ENCODE measurements at regions not wholly inside any gene's neighbourhood (a gene's known extent, or its start where the extent isn't known, plus 50 kb on each side); places are given as distances from the start of the nearest gene placed in this dataset.
"Not testable (repeated sequence)": the region's sequence is repeated elsewhere in the genome, so short reads cannot be mapped to it uniquely, and the experiment has no call there.

DNA sequence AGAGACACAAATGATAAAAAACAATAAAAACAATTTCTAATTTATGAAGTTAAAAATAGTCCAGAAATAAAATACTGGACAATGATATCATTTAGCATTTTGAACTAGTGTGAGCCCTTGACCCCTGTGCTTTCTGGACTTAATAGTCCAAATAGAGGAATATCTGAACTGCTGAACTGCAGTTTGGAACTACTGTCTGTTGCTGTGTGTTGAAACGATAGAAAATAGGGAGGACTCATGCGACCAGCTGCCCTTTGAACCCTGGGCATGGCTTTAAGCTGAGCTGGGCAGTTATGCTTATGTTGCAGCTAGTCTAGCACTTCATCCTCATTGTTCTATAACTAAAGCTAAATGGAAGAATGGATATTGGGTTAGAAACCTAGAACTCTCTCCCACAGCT, 99.5 kb downstream of the FMR1NB start:
- DNase-seq: no peak

DNA sequence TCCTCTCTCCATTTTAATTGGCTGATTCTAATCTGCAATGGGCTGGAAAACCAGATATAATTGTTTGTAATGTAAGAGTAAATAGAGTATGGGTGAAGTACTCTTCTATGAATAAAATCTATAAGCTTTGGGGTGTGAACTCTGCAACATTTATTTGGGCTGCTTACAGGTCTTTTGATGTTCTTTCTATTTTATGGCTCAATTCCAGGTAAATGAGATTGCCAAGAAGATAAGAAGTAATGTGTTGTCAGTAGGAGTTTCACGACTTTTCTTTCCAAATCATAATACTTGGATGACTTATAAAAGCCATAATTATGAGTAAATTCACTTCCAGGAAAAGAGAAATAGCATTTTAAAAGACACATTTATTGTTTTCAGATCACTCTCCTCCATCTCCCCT, 103.5 kb downstream of the FMR1NB start:
- no peak for DNase-seq

DNA sequence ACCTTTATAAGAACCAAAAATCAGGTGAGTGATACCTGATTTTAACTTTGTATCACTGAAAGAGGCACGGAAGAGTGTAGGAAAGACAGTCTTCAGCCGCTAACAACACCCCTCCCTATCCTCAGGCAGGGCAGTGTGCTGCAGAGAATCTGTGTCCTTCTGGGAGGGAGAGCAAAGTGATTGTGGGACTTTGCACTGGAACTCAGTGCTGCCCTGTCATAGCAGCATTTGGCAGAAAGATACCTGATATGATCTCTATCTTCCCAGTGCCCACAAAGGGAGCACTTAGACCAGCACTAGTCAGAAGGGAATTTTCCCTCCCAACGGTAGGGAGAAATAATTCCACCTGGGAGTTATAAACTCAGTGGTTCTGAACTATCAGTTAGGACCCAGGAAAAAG, 139.0 kb downstream of the FMR1NB start:
- DNase-seq: no peak

DNA sequence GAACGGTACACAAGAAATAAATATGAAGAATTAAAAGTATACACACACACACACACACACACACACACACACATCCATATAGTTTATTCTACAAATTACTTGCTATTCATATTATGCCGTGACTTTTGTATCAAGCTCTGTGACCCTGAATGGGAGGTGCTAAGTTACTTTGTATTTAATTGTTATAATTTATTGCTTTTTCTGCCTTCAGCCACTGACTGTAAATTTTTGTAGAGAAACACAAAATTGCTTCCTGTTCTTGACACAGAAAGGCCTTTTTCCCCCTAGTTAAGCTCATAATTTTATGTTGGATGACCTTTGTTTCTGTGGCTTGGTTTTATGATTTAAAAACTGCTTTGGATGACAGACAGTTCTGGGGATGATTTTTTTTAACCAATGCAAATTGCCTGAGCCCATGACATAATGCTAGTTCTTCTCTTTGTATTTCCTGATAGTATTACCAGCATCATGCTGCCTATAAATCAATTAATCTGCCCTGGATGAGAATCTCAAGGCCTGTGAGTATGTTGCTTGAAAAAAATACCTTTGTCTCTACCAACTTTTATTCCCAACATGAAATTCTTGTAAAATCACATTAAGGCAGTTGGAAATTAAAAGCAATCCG, 140.0 kb downstream of the FMR1NB start:
- DNase-seq: no peak

DNA sequence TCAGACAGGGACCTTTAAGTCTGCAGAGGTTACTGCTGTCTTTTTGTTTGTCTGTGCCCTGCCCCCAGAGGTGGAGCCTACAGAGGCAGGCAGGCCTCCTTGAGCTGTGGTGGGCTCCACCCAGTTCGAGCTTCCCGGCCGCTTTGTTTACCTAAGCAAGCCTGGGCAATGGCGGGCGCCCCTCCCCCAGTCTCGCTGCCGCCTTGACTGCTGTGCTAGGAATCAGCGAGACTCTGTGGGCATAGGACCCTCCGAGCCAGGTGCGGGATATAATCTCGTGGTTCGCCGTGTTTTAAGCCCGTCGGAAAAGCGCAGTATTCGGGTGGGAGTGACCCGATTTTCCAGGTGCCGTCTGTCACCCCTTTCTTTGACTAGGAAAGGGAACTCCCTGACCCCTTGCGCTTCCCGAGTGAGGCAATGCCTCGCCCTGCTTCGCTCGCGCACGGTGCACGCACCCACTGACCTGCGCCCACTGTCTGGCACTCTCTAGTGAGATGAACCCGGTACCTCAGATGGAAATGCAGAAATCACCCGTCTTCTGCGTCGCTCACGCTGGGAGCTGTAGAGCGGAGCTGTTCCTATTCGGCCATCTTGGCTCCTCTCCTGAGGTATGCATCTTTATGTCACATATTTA, 147.9 kb downstream of the FMR1NB start:
- not testable (repeated sequence) for DNase-seq

DNA sequence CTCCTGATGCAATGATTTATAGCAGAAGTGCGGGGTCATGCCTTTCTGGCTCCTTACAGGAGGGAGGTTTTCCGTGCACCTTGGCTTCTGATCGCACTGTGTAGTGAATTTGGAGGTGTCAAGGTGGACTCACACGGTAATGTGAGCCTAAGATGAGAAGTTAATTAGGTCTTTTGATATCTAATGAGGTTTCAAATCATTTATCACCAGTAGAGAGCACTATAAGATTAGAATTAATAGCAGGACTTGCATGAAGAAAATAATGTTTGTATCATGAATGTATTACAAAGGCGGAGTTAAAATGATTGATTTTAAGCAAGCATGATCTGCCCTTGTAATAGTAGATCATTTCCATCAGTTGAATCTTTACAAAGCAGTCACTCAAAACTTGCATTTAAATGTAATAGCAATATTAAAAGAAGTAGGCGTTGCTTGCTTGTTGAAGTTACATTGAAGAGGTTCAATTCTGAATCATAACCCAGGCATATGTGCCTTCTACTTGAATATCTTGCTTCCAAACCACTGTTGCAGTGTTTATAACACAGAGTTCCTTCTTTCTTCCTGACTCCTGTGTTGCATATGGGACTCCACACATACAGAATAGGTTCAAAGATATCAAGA, 152.1 kb downstream of the FMR1NB start:
- peak; percentile 60 for DNase-seq

DNA sequence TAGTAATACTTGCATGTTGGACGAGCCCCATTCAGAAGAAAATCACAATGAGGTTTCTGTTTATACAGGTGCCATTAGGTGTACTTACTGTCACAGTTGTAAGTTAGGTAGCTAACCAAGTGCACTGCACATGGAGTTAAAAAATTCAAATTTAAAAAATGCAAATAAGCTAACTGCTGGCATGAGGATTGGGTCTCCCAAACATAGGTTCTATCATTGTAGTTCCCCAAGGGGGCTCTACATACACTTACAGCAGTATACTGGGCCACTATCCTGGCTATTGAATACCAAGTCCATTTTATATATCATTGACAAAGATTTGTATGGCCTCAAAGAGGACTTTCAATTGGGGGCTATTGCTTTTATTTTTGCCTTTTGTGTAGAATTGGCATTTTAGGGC, 153.4 kb downstream of the FMR1NB start:
- DNase-seq: no peak

DNA sequence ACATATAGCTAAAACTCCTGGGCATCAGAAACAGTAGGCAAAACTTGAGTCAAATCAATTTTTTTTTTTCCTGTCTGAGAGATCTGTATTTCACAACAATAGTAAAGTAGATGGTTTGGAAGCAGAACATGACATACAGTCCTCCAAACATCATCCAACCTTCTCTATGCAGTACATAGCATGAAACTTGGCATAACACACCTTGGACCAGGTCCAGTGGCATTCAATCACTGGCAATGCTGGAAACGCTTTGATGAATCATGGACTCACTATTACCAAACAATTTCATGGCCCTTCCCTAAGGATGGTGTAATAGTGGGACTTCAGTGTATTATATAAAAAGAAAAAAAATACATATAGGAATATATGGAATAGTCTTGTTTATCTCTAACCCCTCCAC, 154.6 kb downstream of the FMR1NB start:
- peak; percentile 67 for DNase-seq

DNA sequence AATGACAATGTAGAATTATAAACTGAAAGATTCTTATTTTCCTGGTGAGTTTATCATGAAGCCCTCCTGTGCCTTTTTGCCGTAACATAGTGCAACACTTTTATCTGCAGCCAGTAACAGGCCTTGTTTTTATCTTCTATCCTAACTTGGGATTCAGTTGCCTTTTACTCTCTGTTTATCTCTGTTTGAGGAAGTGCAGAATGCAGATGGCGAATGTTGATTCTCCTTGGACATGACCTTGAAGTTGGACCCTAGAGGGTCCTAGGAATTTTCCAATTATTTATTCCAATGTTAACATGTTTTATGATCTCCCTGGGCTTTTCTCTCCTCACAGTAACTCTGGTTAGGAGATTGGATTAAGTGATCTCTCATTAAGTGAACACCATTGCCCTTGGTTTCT, 165.0 kb downstream of the FMR1NB start:
- DNase-seq: no peak

DNA sequence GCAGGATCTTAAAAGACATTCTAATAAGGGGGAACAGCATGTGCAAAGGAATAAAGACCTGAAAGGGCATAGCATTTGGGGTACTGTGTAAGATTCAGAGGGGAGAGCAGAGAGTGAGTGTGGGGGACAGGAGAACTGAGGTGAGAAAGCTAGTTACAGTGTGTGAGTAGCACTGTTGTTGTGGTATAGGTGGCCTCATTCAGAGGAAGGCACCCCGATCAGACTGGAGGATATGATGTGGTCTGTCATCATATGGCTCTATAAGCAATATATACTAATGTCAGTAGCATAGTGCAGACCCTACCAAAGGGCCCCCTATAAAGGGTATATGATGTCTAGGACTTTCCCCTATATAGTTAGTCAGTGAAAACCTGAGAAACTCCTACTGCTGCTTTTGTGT, 175.8 kb downstream of the FMR1NB start:
- DNase-seq: no peak

DNA sequence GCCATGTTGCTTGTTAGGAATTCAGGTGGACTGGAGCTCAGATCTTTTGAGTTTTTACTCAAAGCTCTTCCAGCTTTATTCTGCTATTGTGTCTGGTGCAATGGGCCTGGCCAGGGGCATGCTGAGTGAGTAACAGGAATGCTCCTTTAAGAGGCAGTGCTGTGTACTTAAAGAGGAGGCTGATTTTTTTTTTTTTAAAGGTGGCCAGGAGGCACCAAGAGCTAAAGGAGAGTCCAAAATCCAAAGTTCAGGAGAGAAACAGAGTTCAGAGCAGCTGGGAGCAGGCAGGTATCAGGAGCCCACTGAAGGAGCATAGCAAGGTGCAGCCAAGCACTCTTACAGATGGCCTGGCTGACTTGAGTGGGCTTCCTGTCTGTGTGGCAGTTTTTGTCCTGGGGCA, 178.7 kb downstream of the FMR1NB start:
- DNase-seq: no peak

DNA sequence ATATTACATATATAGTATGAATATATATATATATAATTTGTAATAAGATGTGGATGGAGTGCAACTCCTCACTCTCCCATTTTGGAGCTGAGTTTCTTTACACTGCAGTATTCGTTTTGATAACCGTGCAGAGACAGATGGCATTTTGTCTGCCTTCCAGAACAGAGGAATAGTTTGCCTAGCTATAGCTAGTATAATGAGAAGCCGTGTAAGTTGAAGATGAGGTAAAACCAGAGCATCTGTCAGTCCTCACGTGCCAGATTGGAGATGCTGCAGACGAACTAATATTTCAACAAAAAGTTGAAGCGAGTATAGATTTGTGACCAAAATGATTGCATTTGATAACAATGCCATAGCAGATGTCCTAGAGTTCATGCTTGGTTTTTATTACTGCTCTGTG, 180.6 kb downstream of the FMR1NB start:
- peak; percentile 97 for DNase-seq

DNA sequence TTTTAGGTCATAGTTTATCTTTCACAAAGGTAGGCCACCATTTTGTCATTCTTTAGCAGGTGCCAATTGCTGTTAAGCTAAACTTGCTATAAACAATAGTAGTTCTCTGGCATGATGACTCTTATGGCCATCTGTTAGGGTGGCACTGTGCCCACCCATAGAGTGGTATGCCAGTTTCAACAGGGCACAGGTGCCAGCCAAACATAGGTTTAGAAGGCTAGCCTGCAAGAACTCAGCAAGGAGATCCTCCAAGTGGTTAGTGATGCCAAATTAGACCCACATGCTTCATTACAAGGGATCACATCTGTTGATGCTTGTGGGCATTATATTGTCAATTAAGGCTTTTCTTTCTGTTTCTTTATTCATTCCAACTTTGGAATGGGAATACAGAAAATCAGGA, 204.5 kb downstream of the FMR1NB start:
- peak; percentile 69 for DNase-seq

DNA sequence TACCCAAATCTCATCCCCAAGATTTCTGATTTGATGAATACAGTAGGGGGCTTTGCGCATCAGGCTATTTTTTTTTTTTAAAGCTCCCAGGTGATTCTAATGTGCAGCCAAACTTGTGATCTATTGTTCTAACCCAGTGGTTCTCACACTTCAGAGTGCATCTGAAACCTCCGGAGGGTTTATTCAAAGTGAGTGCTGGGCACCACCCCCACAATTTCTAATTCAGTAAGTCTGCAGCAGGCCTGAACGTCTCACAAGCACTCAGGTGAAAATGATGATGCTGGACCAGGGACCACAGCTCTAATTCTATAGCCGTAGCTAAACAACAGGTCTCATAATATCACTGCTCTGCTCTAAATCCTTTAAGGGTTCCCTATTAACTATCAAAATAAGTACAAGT, 211.4 kb downstream of the FMR1NB start:
- DNase-seq: no peak

DNA sequence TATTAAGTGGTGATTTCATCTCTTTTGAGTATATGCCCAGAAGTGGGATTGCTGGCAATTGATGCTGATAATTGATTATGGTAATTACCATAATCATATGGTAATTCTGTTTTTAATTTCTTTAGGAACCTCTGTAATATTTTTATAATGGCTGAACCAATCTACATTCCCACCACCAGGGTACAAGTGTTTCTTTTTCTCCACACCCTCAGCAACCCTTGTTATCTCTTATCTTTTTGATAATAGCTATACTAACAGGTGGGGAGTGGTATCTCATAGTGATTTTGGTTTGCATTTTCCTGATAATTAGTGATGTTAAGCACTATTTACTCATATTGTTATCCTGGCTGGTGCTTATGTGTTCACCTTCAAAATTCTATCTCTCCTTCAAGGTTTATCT, 212.6 kb downstream of the FMR1NB start:
- no peak for DNase-seq

DNA sequence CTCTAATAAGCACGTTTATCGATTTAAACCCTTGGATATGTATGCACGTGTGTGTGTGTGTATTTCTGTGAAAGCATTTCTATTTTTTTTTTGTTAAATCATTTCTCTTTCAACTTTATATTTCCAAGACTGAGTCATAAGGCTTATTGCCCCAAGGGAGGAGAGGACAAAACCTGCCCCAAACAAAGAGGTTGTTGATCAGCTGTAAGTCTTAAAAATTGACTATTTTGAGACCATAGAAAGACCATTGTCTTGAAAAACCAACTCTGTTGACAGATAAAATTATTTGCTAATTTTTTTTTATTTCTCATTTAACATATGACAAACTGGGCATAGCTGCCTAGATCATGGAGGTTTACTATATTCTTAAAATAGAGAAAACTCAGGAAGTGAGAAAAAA, 222.4 kb downstream of the FMR1NB start:
- DNase-seq: no peak

DNA sequence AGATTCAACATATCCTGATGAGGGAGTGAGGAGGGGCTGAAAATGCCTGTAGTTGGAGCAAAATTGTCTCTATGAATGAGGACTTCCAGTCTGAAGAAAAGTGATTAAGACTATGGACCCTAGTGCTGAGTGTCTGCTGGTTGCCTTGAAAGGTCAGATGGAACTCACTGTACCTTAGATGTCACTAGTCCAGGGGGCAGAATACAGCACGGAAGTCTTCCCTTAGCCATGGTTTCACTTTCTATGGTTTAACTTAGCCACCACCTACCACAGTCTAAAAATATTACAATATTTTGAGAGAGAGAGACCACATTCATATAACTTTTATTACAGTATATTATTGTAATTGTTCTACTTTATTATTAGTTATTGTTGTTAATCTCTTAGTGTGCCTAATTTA, 223.1 kb downstream of the FMR1NB start:
- no peak for DNase-seq

DNA sequence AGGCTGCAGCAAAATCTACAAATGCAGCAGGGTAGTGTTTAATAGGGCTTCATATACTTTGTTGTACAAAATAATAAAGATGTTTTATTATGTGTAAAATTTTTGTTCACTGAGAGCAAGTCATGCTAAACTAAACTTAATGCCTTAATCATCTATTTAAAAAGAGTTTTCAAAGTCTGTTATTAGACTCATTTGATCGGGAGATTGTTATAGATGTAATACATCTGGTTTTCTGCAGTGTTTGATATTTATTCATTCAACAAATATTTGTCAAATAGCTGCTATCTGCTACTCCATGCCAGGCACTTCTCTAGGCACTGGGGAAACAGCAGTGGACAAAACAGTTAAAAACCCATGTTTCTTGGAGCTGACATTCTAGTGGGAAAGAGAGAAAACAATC, 233.6 kb downstream of the FMR1NB start:
- no peak for DNase-seq

DNA sequence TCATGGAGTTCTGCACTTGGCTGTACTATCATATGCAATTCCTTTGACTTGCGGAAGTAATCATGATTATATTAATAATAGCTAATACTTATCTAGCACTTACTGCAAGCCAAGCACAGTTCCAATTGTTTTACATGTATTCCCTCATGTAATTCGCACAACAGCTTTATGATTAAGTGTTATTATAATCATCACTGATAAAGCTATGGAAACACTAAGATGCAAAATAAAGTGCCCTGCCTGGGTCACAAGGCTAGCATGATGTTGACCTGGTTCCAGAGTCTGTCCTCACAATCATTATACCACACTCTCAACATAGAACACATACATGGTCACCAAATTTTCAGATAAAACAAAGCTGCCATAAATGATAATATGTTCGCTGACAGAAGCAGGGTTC, 234.6 kb downstream of the FMR1NB start:
- no peak for DNase-seq

DNA sequence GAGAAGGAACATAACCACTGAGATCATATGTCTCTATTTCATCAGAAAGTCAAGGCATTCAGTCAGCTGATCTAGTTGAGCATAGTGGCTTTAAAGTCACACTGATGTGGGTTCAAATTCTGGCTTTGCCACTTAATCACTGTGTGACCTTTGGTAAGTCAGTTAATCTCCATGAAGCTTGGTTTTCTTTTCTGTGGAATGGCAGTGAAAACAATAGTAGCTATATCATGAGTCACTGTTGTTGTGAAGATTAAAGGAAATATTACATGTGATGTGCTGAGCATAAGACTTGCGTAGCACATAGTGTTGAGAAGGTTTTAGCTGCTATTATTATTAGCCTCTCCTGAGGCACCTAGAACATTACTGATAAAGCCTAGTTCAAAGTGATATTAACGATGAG, 242.2 kb downstream of the FMR1NB start:
- DNase-seq: no peak

DNA sequence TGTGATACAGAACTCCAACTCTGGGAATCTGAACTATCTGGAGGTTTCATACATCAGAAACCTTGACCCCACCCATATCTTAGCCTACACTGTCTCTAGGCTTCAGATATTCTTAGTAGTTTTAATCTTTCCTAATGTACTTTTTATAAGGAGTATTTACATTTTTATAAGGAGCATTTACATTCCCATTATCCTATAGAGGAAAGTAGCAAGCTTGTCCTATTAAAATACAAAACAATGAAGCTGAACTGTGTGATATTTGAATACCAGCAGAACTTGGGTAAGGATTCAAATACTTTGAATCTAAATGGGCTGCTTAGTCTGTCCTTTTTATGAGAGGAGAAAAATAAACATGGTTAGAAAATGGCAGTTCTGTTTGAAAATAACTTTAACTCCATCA, 247.4 kb downstream of the FMR1NB start:
- no peak for DNase-seq

DNA sequence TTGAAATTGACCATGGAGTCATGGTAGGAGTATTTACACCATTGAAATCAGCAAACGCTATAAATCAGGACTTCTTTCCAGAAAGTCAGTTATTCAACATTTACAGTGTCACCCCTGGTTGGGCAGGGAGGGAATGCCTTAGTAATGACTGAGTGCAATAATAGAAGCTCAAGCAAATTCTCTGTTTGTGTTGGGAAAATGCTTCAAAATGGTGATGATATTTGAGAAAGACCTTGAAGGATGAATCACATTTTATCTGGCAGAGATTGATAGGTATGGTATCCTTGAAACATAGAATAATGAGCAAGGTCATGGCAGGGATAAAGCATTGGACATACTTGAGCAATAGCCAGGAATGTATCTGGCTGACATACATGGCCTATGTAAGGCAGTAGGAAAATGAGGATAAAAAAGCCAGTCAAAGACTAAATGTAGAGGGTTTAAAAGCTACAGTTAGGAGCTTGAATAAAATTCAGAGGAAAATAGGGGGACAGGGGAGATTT, 248.7 kb downstream of the FMR1NB start:
- DNase-seq: no peak

DNA sequence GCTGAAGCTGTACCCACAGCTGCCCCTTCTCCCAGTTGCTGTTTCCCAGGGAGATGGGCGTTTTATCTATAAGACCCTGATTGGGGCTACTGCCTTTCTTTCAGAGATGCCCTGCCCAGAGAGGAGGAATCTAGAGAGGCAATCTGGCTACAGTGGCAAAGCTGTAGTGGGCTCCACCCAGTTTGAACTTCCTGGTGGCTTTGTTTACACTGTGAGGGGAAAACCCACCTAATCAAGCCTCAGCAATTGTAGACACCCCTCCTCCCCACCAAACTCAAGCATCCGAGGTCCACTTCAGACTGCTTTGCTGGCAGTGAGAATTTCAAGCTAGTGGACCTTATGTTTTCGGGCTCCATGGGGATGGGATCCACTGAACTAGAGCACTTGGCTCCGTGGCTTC, 240.4 kb upstream of the AFF2 start:
- no peak for DNase-seq

DNA sequence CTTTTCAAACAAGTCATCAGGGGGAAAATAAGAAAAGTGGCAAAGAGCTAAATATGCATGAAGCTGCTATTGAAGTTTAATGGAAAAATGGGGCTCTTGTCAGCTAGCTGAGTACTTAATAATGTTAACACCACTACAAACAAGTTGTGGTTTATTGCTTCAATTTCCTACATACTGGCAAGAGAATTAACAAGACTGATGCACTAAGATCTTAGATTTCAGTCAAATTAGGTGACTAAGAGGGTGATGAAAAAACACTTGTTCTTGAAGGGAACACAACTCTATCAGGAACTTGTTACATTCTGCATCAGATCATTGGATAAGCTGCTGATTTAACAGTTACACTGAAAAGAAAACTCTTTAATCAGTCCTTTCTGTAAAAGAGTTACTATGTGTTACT, 234.6 kb upstream of the AFF2 start:
- DNase-seq: no peak

DNA sequence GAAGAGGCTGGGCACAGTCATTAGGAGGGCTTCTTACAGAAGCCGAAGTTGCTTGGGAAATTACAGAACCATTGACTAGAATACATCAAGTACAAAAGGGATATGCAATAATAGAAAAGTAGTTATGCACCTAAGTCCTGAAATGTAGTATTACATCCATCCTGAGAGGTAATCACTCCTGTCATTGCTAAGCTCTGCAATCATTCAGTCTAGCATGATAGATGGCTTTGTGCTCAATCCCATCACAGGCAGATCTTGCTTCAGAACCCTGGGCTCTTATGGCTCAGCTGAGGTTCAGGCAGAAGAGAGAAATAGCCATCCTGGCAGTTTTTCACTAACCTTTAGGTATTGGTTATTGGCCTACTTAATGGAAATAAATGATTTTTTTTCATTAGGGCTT, 231.7 kb upstream of the AFF2 start:
- DNase-seq: no peak
